ENCODE measurements at regions not wholly inside any gene's neighbourhood (a gene's known extent, or its start where the extent isn't known, plus 50 kb on each side); places are given as distances from the start of the nearest gene placed in this dataset.

GRCh38 chr14:66345986-66346385 is 140.2 kb upstream of the CCDC196 start:
- ChIA-PET POLR2A (no interaction called here), CTCF (no interaction called here)

DNA sequence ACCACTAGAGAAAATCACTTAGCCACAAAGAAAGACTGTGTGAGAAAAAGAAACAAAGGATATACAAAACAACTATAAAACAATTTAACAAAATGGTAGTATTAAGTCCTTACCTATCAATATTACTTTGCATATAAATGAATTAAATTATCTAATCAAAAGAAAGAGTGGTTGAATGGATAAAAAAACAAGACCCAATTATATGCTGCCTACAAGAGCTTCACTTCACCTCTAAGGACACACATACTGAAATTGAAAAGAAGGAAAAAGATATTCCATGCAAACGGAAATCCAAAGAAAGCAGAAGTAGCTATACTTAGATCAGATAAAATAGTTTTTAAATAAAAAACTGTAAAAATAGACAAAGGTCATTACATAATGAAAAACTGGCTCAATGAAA is 134.9 kb upstream of the CCDC196 start:
- POLR2A ChIA-PET, result no interaction called here
- CTCF ChIA-PET, result no interaction called here

DNA sequence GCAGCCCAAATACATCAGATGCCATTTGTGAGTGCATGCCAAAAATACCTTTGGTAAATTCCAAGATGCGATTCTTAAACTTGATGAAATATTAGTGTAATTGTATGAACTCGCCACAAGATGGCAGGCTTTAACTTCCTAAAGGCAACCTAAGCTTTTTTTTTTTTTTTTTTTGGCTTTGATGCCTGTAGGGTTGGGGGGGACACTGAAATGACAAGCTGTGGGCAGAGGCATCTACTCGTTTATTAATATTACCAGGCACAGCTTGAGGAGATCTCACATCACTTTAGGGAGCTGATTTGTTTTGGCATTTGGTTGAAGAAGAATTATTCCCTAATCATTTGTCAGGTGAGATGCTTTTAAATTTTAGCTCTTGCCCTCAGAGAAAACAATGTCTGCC is 126.7 kb upstream of the CCDC196 start:
- ChIA-PET CTCF (interaction anchor here (0.6 to 2.4 kb wide), 9 partner anchors 12 to 1202 kb away, joined by 3 to 10 read pairs (median 3); no protein-coding TSS in a partner anchor), POLR2A (interaction anchor here (0.5 to 0.6 kb wide), 2 partner anchors 36 to 38 kb away, joined by 4 to 5 read pairs; no protein-coding TSS in a partner anchor)

- CTCF ChIA-PET, result interaction anchor here (1.0 to 2.4 kb wide), 2 partner anchors 13 to 43 kb away, joined by 3 to 10 read pairs; no protein-coding TSS in a partner anchor
- POLR2A ChIA-PET, result no interaction called here
Observed at GRCh38 chr14:66360366-66360926, 125.7 kb upstream of the CCDC196 start.

- CTCF ChIA-PET, result interaction anchor here (2.4 kb wide), 1 partner anchor 42 kb away, joined by 10 read pairs; no protein-coding TSS in a partner anchor
- POLR2A ChIA-PET, result no interaction called here
Observed at GRCh38 chr14:66361013-66361412, 125.2 kb upstream of the CCDC196 start.

GRCh38 chr14:66365388-66365787 is 120.8 kb upstream of the CCDC196 start:
- POLR2A ChIA-PET, result no interaction called here
- CTCF ChIA-PET, result no interaction called here

GRCh38 chr14:66369157-66369697 is 116.9 kb upstream of the CCDC196 start:
- ChIA-PET CTCF (no interaction called here), POLR2A (no interaction called here)

DNA sequence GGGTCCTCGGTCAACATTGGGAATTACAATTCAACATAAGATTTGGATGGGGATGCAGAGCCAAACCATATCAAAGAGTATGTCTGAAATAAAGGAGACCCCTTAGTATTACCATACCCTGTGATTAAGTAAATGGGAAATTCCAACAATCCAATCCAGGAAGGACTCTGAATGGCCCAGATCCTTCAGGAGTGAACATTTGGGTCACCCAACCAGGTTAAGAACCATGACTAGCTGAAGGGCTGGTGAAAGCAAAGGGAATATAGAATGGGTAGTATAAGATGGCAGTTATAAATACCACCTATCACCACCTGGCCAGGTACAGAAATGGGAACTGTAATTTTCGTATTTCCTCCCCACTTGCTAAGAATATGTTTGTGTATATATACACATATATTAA is 114.4 kb upstream of the CCDC196 start:
- POLR2A ChIA-PET, result no interaction called here
- CTCF ChIA-PET, result no interaction called here

GRCh38 chr14:66375046-66375964 is 110.9 kb upstream of the CCDC196 start:
- ChIA-PET CTCF (no interaction called here), POLR2A (no interaction called here)

DNA sequence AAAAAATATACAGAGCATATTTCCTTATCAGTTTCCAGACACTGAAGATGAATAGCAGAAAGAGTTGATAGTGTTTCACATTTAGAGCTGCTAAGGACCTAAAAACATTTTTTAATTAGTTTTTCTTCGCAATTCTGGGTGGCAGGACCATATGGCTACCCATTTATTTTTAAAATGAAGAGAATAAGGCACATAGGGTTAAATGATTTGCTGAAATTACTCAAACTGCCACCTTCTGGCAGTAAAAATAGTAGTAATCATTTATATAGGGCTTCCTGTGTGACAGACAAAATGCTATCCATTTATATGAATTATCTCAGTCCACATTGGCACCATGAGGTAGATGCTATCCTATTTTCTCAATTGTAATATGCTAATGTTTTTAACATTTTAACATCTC is 108.6 kb upstream of the CCDC196 start:
- CTCF ChIA-PET, result no interaction called here

DNA sequence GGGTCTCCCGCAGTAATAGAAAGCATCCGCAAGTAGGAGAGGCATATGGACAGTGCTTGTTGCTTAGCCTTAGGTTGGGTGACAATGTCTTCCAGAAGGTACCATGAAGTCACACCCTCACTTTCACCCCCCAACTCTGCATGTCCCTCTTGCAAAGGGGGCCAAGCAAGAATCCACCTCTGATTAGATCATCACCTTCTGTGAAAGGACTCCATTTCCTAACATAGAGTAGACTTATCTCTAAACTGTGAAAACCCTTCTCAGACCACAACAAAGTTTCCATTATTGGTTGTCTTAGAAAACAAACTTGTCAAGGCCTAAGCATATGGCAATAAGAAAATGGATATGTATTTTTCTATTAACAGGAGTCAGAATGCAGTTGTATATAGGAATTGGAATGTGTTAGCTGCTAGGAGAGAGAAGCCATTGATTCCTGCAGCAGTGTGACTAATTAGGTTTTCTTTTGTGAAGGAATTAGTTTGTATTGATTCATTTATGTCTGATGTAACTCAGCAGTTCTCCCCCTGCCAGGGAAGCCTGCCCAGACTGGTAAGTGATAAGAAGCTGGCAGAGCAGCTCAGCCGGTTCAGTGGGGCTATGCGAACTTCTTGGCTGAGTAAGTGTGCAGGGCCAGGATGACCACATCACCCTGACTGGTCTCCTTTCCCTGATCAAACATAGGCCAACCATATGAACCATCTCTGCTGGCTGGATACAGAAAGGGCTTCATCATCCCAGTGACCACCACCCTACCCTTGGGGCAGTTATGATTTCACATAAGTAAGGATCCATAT is 107.3 kb upstream of the CCDC196 start:
- POLR2A ChIA-PET, result no interaction called here
- CTCF ChIA-PET, result no interaction called here

More for the DNA sequence above, 108.6 kb upstream of the CCDC196 start:
- POLR2A ChIA-PET, result no interaction called here

- CTCF ChIA-PET, result no interaction called here
- POLR2A ChIA-PET, result no interaction called here
Observed at GRCh38 chr14:66380143-66380542, 106.0 kb upstream of the CCDC196 start.

GRCh38 chr14:66381755-66382154 is 104.4 kb upstream of the CCDC196 start:
- ChIA-PET CTCF (no interaction called here), POLR2A (no interaction called here)

- ChIA-PET POLR2A (no interaction called here), CTCF (no interaction called here)
Observed at GRCh38 chr14:66383257-66383656, 102.9 kb upstream of the CCDC196 start.

GRCh38 chr14:66383771-66384170 is 102.4 kb upstream of the CCDC196 start:
- ChIA-PET CTCF (no interaction called here), POLR2A (no interaction called here)

GRCh38 chr14:66388516-66388915 is 97.7 kb upstream of the CCDC196 start:
- ChIA-PET POLR2A (no interaction called here), CTCF (interaction anchor here (0.6 kb wide), 1 partner anchor 93 kb away, joined by 6 read pairs; no protein-coding TSS in a partner anchor)

- CTCF ChIA-PET, result no interaction called here
Observed at GRCh38 chr14:66389481-66389880, 96.7 kb upstream of the CCDC196 start.

DNA sequence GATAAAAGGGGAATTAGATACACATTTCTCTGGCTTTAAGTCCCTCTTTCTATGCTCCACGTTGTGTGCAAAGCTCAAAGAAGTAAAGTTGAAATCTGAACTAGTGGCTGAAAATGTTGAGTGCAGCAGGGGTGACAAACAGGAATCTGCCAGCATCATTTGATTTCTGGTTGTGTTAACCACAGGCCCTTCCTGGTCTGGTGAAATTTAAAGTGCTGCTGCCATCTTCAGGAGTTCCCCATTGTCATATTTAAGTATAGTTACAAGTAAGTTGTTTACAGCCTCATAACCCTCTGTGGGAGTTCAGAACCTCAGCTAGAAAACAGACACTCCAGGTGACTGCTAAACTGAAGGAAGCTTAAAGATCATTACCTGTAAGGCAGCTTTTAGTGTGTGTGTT is 90.9 kb upstream of the CCDC196 start:
- ChIA-PET POLR2A (interaction anchor here (0.6 kb wide), 1 partner anchor 36 kb away, joined by 4 read pairs; no protein-coding TSS in a partner anchor), CTCF (no interaction called here)

More at GRCh38 chr14:66389481-66389880, 96.7 kb upstream of the CCDC196 start:
- POLR2A ChIA-PET, result no interaction called here

DNA sequence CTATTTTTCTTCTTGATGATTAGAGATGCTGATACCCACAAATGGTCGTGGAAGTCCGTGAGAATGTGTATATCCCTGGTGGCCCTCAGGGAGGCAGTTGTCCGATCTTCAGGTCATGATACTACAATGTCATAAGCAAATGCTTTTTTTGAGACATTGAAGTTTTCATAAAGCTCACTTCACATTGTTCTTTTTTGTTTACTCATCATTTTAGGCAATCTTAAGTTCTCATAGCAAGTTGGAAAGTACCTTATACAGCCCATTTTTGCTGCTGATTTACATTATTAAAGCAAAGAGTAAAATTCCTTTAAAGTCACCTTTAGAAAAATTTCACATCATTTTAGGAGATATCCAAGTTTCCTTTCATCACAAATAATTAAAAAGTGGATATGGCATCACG is 90.0 kb upstream of the CCDC196 start:
- POLR2A ChIA-PET, result no interaction called here
- CTCF ChIA-PET, result no interaction called here

GRCh38 chr14:66398437-66398836 is 87.7 kb upstream of the CCDC196 start:
- CTCF ChIA-PET, result no interaction called here
- POLR2A ChIA-PET, result no interaction called here

Data from activated CD8-positive, alpha-beta memory T cell treated with anti-CD3 and anti-CD28 coated beads for 36 hours (primary cell).